GOT3 (cell line): ENCODE measurements at regions not wholly inside any gene's neighbourhood (a gene's known extent, or its start where the extent isn't known, plus 50 kb on each side); places are given as distances from the start of the nearest gene placed in this dataset.

Experiments used
- DNase-seq: peaks from one replicate; lab custom pipeline; 2025; ENCODE audit warnings: mixed read lengths; lab: John Stamatoyannopoulos, UW

DNA sequence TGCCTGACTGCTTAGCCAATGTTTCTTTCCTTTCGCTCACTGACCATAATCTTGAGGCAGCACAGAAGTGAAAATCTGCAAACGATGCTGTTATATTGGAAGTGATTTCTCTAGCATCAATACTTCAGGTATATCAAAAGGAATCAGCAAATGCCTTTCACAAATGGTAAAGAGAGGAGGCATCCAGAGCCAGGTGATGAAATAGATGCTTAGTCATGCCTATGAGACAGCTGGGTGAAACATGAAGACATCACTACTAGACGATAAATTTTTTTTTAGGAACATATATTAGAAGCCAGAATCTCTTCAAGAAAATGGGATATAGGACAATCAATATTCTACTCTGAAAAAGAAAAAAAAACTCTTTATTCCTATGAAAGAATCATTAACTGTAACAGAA is 249.2 kb upstream of the SLC39A10 start:
- DNase-seq = no peak

DNA sequence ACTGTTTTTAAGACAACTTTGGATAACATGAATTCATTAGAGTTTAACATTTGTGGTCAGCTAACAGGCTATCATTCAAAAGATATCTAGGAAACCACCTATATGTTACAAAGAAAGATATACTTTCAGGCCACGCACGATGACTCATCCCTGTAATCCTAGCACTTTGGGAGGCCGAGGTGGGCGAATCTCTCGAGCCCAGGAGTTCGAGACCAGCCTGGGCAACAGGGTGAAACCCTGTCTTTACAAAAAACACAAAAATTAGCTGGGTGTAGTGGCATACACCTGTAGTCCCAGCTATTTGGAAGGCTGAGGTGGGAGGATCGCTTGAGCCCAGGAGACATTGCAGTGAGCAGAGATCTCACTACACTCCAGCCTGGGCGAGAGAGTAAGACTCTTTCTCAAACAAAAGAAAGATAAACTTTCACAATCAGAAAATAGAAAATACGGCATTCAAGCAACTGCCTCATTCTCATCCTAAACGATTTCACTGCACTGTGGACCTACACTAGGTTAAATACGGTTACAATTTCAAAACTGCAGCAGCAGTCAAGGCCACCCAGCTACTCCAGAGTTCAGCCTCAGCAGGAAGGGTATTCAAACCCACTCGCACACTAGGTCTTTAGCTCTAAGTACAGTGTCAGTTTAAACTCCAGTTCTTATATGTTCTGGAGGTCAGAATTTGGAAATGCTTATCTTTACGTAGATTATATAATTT is 250.0 kb upstream of the SLC39A10 start:
- DNase-seq = no peak

DNA sequence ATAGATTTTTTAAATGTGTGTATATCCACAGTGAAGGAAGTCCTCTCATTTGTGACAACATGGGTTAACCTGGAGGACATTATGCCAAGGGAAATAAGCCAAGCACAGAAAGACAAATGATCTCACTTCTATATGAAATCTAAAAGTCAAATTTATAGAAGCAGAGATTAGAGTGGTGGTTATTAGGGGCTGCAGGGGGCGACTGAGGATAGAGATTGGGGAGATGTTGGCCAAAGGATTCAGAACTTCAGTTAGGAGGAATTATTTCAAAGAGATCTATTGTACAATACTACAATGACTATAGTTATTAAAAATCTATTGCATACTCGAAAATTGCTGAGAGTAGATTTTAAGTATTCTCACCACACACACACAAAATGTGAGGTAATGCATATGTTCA is 252.4 kb upstream of the SLC39A10 start:
- DNase-seq = no peak

DNA sequence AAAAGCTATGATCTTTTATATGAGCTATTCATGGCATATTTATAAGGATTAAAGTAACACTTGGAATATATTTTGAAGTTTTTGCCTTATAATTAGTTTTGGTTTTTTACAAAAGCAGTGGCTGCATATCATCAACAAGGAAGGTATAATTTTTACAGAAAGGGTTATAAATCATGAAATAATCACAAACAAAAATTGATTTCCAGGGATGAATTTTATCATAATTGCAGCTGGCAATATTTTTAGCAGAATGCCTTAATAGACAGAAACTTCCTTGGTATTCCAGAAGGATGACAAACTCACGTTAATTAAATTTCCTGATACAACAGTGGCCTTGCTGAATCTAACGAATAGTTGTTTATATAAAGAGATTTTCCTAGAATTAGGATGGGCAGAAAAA is 260.5 kb upstream of the SLC39A10 start:
- no peak for DNase-seq

DNA sequence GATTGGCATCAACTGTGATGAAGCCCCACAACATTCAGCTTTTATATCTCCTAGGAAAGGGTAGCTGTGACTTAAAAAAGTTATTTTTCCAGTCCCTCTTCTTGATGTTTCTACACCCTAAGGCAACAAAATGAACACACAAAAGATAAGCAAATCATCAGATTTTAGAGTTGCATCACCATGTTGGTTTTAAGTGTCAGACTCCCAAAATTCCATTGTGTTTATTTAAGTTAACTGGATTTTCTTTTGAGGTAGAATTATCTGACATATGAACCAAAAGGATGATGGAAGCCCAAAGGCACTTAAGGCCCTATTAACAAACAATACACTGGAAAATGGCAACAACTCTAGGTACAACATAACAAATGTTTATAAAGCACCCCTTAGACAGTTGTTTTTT is 261.7 kb upstream of the SLC39A10 start:
- DNase-seq = no peak

DNA sequence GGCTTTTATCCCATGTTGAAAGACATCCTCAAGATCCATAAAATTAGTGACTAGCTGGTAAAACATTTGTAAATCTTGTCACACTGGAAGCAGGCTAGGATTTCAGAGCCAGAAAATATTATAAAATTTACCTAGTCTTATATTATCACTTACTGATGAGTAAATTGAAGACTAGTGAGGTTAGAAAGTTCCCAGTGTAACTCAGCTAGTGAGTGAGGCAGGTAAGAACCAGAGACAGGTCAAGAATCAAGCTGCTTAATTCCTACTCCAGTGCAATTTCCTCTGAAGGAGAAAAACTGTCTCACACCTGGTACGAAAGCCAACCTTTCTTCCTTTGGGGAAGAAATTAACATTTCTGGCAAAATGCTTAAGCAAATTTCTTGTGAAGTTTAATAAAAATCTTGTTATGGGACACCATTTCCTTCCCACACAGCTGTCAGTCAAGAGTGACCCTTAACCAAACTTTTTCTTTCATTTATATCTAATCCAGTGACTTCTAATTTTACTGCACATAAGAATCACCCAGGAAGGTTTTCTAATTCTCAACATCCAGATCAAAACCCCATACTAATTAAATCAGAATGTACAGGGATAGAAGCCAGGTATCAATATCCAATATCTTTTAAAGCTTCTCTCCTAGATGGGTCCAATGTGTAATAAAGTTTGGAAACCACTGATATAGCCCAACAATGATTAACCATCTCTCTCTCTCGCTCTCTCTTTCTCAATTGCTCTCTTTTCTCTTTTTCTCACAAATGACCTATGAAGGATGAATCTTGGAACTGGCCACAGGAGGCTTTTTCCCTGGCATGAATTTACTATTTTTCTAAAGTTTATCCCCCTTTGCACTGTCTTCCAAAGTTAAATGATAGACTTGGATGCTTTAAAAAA is 264.3 kb upstream of the SLC39A10 start:
- no peak for DNase-seq

DNA sequence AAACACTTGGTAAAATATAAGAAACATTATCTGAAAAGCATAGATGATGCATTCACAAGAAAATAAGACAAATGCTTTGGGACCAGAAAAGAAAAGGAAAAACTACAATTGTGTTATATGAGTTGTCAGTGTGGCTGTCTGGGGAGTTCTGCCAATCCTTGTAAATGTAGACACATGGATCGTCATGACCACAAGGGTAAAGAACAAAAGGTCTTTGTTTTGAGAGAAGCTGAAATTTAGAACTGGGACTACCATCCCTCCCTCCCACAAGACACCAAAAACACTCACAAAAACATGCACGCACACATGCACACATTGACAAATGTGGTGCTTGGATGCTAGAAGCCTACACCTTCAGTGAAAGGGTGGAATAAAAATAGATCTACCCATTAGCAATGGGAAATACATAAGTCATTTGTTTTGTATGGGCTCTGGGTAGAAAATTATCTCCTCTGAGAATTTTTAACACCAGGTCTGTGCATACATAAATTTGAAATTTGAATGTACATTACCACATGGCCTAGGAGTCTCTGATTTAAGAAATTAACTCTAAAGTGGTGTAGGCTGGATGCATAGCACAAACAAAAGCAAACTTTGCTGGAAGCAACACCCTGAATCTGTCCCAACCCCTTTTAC is 266.2 kb upstream of the SLC39A10 start:
- DNase-seq = no peak

DNA sequence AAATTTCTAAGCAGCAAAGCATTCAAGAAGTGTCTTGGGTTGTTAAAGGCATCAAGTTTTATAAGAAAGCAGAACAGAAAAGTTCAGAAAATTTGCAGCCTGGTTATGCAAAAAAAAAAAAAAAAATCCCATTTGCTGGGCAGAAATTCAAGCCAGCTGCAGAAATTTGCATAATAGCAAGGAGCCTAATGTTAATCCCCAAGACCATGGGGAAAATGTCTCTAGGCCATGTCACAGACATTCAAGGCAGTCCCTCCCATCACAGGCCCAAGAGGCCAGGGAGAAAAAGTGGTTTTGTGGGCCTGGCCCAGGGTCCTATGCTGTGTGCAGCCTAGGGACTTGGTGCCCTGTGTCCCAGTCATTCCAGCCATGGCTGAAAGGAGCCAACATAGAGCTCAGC is 269.0 kb upstream of the SLC39A10 start:
- DNase-seq = no peak

DNA sequence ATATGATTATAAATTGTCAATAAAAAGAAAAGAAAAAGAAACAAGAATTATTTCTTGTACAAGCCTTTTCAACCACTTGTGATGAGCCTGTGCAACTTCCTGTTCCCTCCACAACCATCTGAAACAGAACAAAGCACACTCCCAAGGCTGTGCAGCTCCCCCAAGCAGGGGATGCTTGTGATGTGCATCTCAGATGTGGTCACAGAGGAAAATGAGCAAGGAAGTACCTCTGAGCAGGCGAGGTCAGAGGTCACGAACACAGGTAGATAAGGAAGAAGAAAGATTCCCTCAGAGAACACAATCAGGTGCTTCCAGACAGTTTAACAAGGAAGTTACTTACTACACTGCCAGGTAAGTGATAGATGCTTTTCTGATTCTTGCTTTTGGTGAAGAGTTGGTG is 274.8 kb upstream of the SLC39A10 start:
- DNase-seq = no peak

DNA sequence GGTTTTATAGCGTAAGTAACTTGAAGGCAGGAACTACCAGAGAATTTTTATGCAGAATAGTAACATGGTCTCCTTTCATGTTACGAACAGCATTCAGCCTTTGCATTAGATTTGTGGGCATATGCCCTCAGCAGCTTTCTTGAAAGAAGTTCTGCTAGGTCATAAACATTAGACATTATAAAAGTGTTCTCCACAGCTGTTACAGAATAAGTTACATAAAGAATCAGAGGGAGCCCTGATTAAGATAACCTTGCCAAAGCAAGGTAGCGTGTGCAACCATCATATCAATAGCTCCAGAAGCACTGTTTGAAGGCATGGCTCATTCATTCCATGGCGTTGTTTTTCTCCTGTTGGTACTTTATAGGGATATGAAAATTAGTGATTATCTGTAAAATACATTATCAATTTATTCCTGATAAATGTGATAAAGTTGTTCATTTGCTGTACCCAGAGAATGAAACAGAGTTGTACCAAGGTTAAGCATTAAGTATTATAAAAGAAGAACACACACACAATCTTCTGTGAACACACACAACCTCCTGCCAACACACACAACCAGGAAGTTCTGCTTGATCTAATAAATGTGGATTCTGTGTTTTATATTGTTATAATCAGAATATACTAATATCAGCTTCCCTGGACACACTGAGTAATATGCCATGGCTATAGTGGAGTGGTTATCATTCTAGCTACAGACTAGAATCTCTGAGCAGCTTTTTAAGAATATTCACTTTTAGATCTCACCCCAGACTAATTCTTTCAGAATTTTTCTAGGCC is 286.7 kb upstream of the SLC39A10 start:
- DNase-seq = no peak

DNA sequence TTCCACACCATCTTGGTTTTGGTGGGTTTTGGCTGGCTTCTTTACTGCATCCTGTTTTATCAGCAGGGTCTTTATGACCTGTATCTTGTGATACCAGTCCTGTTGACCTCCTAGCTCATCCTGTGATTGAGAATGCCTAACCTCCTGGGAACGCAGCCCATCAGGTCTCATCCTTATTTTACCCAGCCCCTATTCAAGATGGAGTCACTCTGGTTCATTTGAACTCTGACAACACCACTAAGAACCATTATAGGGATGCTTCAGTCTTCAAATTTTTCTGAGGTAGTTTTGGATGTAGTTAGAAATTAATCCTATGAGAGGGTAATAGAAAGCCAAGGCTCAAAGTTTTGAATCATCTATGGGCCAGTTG is 287.8 kb upstream of the SLC39A10 start:
- DNase-seq = no peak

DNA sequence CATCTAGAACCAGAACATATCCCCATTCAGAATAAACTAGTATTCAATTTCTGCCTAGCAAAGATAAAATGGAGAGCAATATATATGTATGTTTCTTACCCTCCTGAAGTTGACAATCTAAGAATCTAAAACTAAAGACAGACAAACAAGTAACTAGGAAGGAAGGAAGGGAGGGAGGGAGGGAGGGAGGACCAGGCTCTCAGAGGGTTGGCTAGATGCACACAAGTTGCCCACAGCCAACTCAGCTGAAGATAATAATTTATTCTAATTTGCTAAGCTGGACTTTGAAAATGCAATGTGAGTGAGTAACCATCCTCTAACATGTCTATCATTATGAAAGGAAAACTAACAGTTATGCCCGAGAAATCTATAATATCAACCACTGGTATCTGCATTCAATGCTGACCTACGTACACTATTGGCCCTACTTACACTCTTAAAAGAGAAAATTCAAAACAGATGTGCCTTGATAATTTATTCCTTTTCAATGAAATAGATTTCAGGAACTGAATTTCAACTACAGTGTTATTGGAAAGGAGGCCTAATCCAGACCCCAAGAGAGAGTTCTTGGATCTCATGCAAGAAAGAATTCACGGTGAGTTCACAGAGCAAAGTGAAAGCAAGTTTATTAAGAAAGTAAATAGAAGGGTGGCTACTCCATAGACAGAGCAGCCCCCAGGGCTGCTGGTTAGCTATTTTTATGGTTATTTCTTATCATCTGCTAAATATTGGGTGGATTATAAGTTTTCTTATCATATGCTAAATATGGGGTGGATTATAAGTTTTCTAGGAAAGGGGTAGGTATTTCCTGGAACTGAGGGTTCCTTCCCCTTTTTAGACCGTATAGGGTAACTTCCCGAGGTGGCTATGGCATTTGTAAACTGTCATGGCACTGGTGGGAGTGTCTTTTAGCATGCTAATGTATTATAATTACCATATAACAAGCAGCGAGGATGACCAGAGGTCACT is 288.5 kb upstream of the SLC39A10 start:
- no peak for DNase-seq

DNA sequence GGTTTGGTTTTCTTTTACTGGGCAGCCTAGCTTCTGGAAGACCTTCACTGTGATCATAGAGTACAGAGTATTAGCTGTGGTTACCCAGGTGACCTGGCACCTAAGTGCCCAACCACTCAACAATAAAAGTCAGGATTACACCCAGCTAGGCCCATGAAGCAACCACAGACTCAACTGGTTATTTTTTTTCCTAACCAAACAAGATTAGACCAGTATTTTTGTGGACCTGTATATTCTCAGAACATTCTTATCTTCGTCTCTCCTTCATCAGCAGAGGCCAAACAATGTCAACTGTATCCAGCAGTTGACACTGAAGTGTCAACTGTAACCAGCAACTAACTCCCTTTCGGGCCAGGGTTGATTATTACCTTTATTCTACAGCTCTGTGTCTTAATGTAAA is 289.2 kb upstream of the SLC39A10 start:
- no peak for DNase-seq

DNA sequence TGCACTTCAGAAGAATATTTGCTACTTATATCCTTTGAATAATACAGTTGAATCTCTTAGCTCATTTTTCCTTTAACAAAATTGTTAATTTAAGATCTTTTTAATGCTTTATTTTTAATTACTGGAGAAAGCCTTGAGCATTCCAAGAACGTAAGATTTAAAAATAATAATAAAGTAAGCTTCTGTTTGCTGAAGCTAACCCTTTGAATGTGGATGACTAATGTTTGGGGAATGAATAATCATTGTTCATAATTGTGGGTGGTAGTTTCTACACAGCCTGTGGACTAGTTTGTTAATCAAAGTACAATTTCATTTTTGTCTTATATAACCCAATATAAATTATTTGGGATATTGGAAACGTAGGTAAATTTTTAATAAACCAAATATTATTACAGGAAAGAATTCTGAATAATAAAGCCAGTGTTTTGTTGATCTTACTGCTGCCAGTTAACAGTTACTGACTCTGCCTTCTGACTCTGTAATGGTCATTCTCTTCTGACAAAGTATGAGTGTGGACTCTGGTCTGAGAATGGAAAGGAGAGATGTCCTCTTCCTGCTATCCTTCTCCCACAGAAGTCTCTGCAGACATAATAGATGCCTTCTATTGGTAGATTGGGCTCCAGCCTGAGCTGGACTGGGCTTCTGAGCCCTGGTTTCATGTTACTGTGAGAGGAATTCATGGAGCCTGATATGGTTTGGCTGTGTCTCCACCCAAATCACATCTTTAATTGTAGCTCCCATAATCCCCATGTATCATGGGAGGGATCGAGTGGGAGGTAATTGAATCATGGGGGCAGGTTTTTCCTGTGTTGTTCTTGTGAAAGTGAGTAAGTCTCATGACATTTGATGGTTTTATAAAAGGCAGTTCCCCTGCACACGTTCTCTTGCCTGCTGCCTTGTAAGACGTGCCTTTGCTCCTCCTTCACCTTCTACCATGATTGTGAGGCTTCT is 292.7 kb upstream of the SLC39A10 start:
- DNase-seq = no peak

DNA sequence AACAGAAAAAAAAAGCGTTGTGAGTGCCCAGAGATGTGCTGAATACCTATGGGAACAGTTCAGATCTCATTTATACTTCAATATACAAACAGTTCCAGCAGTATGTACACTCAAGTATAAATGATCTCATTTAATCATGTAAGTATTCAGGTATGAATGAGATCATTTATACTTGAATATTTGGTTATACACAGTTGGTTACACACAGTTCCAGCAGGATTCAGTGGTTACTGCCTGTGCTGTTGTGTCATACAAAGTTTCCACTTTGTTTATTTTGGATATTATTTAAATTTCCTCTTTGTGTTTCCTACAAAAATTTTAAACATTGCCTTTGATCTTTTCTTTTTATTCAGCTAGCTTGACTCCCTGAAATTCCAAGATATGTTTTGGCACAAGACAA is 293.5 kb upstream of the SLC39A10 start:
- DNase-seq = no peak

DNA sequence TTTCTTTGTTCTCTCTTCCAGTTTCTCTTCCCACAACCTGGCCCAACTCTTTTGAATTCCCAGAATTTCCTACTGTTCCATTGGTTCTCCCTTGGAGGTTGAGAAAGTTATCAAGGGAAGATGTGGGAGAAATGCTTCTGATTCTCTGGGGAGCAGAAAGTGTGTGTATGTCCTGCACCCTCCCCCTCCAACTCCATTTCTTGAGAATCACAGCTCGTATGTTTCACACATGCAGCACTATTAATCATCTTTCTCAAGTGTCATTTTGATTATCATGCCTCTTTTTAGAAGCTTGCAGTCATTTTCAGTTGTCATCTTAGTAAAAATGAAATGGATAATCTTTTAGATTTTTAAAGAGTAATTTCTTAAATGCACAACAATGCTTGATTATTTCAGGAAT is 296.8 kb upstream of the SLC39A10 start:
- DNase-seq = no peak

DNA sequence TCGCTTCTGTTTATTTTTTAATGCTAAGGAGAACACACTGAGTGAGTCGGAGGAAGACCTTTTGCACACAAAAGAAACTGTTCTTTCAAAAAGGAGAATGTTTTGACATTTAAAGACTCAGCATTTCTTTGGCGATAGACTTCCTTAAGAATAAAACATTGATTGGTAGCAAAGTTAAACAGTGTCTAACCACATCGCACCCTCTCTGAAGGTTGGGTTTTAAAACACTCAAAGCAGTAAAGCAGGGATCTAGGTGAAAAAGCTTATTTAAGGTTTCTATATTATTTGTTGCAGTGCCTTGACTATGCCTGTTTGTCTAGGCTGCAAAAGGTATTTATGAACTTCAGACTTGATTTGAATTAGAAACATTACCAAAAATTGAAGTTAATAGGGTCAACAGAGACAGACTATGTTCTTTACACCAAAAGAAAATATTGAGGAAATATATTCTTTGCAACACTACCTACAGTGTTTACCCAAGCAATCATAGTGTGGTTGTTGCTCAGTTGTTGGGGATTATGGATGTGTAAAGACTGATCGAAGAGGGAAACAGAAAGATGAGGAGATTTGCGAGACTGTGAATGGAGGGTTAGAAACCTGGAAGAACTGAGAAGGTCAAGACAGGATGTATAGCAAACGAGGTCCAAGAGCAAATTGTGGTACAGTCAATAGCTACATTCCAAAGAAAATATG is 297.8 kb upstream of the SLC39A10 start:
- no peak for DNase-seq

DNA sequence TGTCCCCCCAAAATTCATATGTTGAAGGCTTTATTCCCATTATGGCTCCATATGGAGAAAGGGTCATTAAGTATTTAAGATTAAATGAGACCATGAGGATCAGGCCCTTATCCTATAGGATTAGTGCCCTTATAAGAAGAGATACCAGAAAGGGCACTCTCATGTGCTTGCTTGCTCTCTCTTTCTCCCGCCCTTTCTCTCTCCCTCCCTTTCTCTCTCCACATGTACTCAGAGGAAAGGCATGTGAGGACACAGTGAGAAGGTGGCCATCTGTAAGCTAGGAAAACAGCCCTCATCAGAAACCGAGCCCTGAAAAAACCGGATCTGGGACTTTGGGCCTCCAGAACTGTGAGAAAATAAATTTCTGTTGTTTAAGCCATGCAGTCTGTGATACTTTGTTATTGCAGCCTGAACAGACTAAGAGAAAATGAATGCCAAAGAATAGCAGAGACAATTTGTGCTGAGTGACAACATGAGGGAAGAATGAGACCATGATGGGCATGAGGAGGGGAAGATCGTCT is 300.0 kb upstream of the SLC39A10 start:
- DNase-seq = no peak

DNA sequence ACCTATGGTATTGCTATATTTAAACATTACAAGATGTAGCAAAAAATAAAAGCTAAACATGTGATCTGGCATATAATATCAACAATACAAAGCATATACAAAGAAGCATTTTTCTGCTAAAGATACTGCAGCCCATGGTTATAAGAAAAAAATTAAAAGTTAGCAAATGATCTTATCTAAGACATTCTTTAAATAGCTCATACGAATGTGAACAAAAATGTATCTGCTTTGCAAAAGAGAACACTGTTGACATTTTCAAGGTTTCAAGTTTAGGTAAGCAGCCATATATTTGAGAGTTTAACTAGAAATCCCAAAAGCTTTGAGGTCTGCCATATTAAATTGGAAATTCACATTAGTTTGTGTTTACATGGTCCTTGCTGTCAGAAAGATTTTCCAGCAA is 301.0 kb upstream of the SLC39A10 start:
- no peak for DNase-seq
